ENCODE measurements at regions not wholly inside any gene's neighbourhood (a gene's known extent, or its start where the extent isn't known, plus 50 kb on each side); places are given as distances from the start of the nearest gene placed in this dataset.

- H3K79me1 ChIP-seq (ENCODE audit: insufficient read depth, low read depth, low read length, poor library complexity, severe bottlenecking) = no peaks in the 10 kb centered on the region
- no peak overlapping the region for H3K23ac ChIP-seq (ENCODE audit: insufficient read length, low read depth, low read length)
- H2BK120ac ChIP-seq (ENCODE audit: low read depth, low read length, poor library complexity, severe bottlenecking) = no peak overlapping the region
- H3K4me2 ChIP-seq (ENCODE audit: insufficient read depth, insufficient read length, low read length) = no peak overlapping the region
- H2BK15ac ChIP-seq (ENCODE audit: low read depth, low read length) = no peak overlapping the region
- Mint-ChIP-seq H3K9me3 (no peaks in the 10 kb centered on the region), H3K36me3 (ENCODE audit: insufficient read depth in 1 of 3, low read depth in 3 of 3) (no peaks in the 10 kb centered on the region), H3K27me3 (ENCODE audit: low read depth) (no peaks in the 10 kb centered on the region; the same call in 1 of the 2 replicates), H3K27ac (no peak overlapping the region), H3K4me1 (no peaks in the 10 kb centered on the region), H3K4me3 (no peak overlapping the region)
- WGBS (ENCODE audit: extremely low coverage, insufficient read length, low lambda C conversion rate) = no CpG with 5 or more reads among the region's 1 CpG
- H3K27me3 ChIP-seq (ENCODE audit: insufficient read depth, low read length) = no peaks in the 10 kb centered on the region
- H3K14ac ChIP-seq (ENCODE audit: insufficient read depth, low read length) = no peak overlapping the region
- no peak overlapping the region for H3T11ph ChIP-seq (ENCODE audit: low read length)
- no peak overlapping the region for H4K8ac ChIP-seq (replicated peaks; ENCODE audit: insufficient read length, low read depth, low read length)
- TF ChIP-seq CTCF (conservative IDR thresholded peaks at IDR 0.05) = no peak
- no peak overlapping the region for H3K56ac ChIP-seq (ENCODE audit: insufficient read length, low read depth, low read length)
- no peaks in the 10 kb centered on the region for H4K20me1 ChIP-seq (ENCODE audit: control insufficient read depth, insufficient read depth, insufficient read length)
- H4K91ac ChIP-seq (ENCODE audit: insufficient read length, low read depth, low read length) = no peak overlapping the region
- no peak overlapping the region for H2BK20ac ChIP-seq (ENCODE audit: low read depth, low read length, poor library complexity, severe bottlenecking)
- H2BK5ac ChIP-seq (ENCODE audit: insufficient read length, low read length) = no peak overlapping the region
- no peak overlapping the region for H3K4ac ChIP-seq (ENCODE audit: low read depth, low read length)
- no peak overlapping the region for H3K9ac ChIP-seq (ENCODE audit: extremely low read depth, insufficient read length, low read length)
- no peak overlapping the region for H2AFZ ChIP-seq (ENCODE audit: low read length)
- H3K9me3 ChIP-seq (ENCODE audit: control insufficient read depth, low read depth, low read length) = no peaks in the 10 kb centered on the region
- no peak overlapping the region for H4K5ac ChIP-seq (ENCODE audit: insufficient read length, low read depth, low read length)
- no peaks in the 10 kb centered on the region for H3K23me2 ChIP-seq (ENCODE audit: insufficient read length, low read depth, low read length, poor library complexity, severe bottlenecking)
- no peaks in the 10 kb centered on the region for H3K79me2 ChIP-seq (ENCODE audit: insufficient read depth, low read length)
- H3K27ac ChIP-seq (ENCODE audit: insufficient read length, low read depth, low read length) = no peak overlapping the region
- H2BK12ac ChIP-seq (ENCODE audit: insufficient read length, low read depth, low read length) = no peak overlapping the region
- no peaks in the 10 kb centered on the region for H3K4me1 ChIP-seq (ENCODE audit: insufficient read depth, low read length)
- no peak overlapping the region for H2AK5ac ChIP-seq (ENCODE audit: insufficient read length, low read length)
- no peak for DNase-seq
- H3K18ac ChIP-seq (ENCODE audit: insufficient read length, low read depth, low read length) = no peak overlapping the region
Measured at GRCh38 chr7:17067691-17068090, 185.9 kb upstream of the AGR3 start.
